HG03039 (cell line): ENCODE measurements at regions not wholly inside any gene's neighbourhood (a gene's known extent, or its start where the extent isn't known, plus 50 kb on each side); places are given as distances from the start of the nearest gene placed in this dataset.

Experiments
- ATAC-seq: cut with Tn5 transposase; IDR thresholded peaks from one replicate; pipeline ENCODE4 v1.9.1; 2021; ENCODE audit warnings: mild to moderate bottlenecking, moderate library complexity; ENCODE audit not compliant: unreplicated experiment

- no peak for ATAC-seq
Measured at GRCh38 chr10:107915215-107915610, 750.7 kb upstream of the SORCS1 start.

GRCh38 chr10:107914450-107915214, 750.1 kb upstream of the SORCS1 start:
- ATAC-seq, result no peak

- ATAC-seq, result no peak
Measured at GRCh38 chr10:107913317-107914294, 749.1 kb upstream of the SORCS1 start.

- no peak for ATAC-seq
Measured at GRCh38 chr10:107901076-107901475, 736.6 kb upstream of the SORCS1 start.

GRCh38 chr10:107900131-107900530, 735.6 kb upstream of the SORCS1 start:
- no peak for ATAC-seq

GRCh38 chr10:107899502-107900062, 735.1 kb upstream of the SORCS1 start:
- no peak for ATAC-seq

GRCh38 chr10:107899075-107899474, 734.6 kb upstream of the SORCS1 start:
- no peak for ATAC-seq

GRCh38 chr10:107898392-107898791, 733.9 kb upstream of the SORCS1 start:
- ATAC-seq, result no peak

GRCh38 chr10:107894516-107894915, 730.0 kb upstream of the SORCS1 start:
- no peak for ATAC-seq

GRCh38 chr10:107889105-107889504, 724.6 kb upstream of the SORCS1 start:
- no peak for ATAC-seq

- ATAC-seq, result no peak
Measured at GRCh38 chr10:107880185-107880584, 715.7 kb upstream of the SORCS1 start.

- no peak for ATAC-seq
Measured at GRCh38 chr10:107873007-107873406, 708.5 kb upstream of the SORCS1 start.

GRCh38 chr10:107865691-107866090, 701.2 kb upstream of the SORCS1 start:
- no peak for ATAC-seq

GRCh38 chr10:107859065-107859464, 694.6 kb upstream of the SORCS1 start:
- ATAC-seq, result no peak

- ATAC-seq, result no peak
Measured at GRCh38 chr10:107856047-107856315, 691.5 kb upstream of the SORCS1 start.

GRCh38 chr10:107855301-107856046, 691.0 kb upstream of the SORCS1 start:
- no peak for ATAC-seq

GRCh38 chr10:107848726-107849360, 684.3 kb upstream of the SORCS1 start:
- ATAC-seq, result no peak

GRCh38 chr10:107847620-107848019, 683.1 kb upstream of the SORCS1 start:
- ATAC-seq, result no peak

- no peak for ATAC-seq
Measured at GRCh38 chr10:107834706-107835105, 670.2 kb upstream of the SORCS1 start.

GRCh38 chr10:107831772-107832171, 667.3 kb upstream of the SORCS1 start:
- no peak for ATAC-seq

- ATAC-seq, result no peak
Measured at GRCh38 chr10:107829161-107829560, 664.7 kb upstream of the SORCS1 start.
